NCI-H1417 (cell line): ENCODE measurements at regions not wholly inside any gene's neighbourhood (a gene's known extent, or its start where the extent isn't known, plus 50 kb on each side); places are given as distances from the start of the nearest gene placed in this dataset.
A peak's percentile ranks its signal among the peaks of the same experiment; 100 is the strongest.

Source experiments
- DNase-seq, 3 experiments: peaks; one replicate each; lab custom pipeline; 2025; lab: John Stamatoyannopoulos, UW

DNA sequence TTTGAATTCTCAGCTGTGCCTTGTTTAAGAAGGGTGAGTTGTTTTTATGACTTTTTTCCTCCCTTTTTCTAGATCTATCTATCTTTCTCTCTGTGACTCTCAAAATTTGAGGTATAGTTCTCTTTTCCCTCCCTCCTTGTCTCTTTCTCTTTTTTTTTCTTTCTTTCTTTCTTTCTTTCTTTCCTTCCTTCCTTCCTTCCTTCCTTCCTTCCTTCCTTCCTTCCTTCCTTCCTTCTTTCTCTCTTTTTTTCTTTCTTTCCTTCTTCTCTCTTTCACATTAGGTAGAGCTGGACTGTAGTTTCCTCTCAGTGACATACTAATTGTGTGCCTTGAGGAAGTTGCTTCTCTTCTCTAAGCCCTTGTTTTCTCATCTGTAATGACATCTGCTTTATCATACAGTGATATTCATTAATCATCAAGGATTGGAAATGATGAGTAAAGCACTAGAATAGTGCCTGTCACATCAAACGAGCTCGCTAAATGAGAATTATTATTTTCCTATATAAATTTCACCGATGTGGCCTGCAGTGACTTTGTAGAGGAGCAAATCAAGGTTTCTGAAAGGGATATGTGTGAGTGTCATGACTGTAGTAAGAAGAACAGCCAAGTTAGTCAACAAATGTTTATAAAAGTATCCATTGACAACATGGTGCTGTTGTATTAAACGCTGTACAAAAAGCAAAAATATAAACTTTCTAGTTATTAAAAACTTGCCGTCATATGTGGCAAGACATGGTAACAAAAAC, 78.9 kb upstream of the SLC38A2 start:
- no peak for DNase-seq

DNA sequence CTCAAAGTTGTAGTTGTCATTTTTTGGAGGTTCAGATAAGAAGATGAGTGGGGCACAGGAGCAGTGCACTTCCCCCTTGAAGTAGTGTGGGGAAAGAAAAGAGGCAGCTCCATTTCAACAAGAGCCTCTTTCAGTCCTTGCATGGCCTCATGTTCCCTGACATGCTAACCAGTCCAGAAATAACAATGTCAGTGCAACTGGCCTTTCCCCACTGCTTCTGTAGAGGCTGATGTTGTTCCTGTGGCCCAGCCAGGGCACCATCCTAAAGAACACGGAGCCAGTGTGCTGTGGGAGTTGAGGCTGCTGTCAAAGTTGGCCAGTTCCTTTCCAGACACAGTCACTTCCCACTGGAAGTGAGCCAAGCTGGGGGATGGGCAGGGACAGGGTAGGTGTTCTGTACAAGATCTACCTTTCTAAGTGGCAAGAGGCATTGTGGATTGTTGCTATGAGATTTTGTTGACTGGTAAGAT, 77.7 kb upstream of the SLC38A2 start:
- peak in 2 of 3 experiments; percentile 17 to 33 for DNase-seq

DNA sequence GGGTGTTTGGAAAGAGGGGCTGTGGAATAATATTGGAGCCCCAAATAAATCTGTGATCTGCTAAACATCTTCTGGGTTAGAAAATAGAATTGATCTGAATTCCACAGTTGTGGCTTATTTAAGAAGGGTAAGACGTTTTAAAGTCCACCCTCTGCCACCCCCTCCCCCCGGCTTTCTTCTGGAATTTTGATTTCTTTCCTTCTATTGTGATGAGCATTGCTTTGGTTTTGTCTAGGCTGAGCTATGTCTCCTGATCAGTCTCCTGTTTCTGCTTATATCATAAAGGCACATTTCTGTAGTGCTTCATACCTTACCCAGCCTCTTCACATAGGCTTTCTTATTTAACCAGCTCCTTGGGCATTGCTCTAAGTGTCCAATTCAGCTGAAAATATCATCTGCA, 77.3 kb upstream of the SLC38A2 start:
- DNase-seq: no peak

DNA sequence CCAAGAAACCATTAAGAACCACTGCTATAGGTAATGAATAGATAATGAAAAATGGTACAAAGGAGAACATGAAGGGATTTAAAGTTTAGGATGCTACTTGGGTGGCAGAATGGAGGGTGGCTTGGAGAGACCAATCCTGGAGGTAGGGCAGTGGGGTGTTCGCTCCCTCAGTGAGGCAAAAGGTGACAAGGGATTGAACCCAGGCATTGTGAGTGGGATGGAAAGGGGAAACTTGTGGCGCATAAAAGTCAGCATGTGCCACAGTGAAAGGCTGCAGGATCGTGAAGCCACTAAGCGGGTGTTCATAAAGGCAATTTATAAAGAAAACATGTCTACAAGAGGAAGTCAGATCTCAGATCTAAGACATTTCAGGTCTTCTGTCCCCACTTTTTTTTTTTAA, 76.7 kb upstream of the SLC38A2 start:
- DNase-seq: no peak

DNA sequence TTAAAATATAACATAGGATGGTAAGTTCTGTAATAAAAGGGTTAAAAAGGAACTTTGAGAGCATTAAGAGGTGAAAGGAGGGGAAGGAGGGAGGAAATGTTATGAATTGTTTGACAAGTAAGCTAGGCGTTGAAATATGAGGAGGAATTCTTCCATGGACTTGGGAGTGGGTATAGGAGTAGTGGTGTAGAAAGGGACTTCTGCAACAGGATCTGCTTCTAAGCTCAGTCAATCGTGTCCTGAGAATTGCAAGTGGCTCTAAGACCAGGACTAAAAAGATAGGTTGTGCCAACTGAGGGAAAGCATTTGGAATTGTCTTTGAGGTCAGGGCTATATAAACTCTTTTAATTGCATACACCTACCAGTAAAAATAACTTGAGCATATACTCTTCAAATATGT, 74.1 kb upstream of the SLC38A2 start:
- DNase-seq: peak in 1 of 3 experiments; percentile 80

DNA sequence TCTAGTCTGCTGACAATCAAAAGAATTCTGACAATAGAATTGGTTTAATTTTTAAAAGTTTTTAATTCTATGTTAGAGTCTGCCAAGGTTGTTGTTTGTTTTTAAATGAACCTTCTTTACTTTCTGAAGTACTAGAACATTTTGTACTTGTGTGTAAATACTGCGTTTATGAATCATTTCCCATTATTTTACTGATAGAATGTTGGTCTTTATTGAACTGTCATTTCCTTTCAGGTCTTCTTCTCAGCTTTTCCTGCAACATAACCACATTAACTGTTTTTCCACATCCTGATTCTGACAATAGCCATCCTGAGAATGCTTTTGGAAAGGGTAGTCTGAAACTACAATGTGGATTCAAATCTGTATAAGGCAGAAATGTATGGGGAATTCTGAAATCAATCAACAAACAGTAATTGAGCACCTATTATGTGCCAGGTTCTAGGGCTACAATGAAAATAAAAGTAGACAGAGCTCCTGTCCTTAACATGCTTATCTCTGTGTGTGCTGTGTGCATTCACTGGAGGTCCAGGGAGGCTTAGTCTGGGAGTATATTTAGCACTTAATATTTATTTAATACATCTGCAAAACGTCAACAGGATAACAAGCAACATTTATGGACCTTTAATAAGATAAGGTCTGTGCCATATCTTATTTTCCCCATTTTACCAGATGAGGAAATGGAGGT, 73.1 kb upstream of the SLC38A2 start:
- no peak for DNase-seq

DNA sequence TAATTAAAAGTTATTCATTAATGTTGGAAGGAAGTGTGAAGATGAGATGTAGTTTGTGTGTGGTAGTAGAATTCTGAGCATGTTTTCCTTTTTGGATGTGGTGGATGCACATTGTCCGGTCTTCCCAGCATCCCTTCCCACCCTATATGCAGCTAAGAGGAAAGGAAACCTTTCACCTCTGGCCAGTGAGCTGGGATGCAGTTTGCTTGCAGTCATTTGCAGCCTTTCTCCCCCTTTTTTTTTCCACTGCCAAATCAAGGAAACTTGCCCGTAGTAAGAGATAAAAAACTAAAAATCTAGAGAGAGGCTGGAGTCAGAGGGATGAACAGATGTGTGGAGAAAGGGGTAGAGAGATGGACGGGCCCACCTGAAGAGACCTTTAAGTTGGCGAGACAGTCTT, 72.5 kb upstream of the SLC38A2 start:
- DNase-seq: no peak

DNA sequence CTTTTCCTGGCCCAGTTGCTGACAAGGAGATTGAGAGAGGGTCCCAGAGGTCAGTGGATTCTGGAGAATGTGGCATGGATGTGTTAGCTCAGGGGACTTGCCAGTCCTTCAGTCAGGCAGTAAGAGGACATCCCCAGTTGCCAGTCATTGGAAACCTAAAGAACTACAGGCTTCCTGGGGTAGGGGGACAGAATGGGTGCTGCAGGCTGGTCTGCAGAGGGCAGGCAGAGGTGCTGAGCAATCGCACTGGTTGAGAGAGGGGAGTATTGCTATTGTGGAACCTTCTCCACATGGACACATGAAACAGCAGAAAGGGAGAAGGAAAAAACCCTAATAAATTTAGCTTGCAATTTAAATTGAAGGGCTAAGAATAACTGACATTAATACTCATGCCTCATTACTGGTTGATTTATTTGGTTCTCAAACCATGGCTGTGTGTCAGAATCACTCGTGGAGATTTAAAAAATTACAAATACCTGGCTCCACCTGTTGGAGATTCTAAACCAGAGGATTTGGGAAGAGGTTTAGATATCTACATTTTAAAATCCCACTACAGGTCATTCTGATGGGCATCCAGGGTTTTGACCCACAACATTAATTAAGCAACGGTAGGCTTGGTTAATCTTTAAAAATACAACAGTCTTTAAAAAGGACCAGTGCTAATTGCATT, 71.2 kb upstream of the SLC38A2 start:
- no peak for DNase-seq

DNA sequence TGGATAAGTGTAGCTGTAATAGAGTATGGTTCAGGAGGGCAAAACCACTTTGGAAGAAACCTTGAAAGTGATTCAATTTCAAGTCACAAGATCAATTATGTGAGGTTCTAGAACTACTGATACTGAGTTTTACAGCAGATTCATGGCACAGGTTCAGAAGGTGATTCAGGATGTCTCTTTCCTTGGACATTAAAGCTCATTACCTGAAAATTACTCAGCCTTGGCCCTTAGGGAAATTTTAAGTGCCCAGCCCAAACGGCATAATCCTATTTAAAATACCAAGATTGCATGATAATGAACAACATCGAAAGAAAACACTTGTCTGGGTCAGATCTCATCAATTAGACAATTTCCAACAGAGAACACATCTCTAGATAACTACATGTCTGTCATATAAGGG, 70.2 kb upstream of the SLC38A2 start:
- no peak for DNase-seq

DNA sequence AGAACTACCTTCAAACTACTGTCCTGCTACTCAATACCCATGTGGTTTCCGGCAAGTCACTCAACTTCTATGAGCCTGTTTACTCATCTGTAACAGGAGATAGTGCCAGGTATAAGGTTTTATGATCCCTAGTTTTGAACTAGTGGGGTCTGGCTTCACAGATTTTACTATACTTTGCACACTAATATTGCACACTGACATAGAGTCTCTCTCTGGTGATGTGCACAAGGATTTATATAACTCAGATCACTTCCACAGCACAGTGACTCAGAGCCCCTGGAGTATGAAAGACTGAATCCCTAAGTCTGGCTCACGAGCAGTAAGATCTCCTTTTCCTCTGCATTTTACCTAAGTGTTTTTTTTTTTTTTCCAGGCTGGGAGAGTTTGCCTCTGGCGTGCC, 69.7 kb upstream of the SLC38A2 start:
- no peak for DNase-seq

DNA sequence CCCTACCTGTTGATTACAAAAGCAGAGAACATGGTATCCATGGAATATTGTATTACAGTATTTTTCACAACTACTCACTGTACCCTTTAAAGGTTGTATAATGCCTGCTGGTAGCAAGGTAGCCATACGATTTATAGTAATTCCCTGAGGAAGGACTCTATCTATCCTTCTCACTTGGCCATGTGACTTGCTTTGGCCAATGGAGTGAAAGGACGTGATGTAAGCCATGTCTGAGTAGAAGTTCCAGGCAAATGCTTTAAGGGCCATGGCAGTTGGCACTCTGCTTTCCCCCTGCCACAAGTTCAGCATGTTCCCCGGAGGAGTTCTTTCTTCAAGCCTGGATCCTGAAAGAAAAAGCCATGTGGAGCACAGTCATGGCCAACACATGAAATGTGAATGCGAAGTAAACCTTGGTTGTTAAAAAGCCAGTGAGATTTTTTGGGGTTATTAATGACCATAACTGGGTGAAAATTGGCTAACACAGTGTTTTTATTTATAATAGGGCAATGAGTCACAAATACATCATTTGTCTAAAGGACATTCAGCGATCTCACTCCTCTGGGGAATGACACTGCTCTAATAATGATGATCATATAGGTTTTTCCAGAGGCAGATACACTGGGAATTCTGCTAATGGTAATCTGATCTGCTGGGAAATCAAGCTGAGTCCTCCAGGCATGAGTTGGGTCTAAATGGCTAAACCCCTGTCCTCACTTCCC, 67.4 kb upstream of the SLC38A2 start:
- no peak for DNase-seq

DNA sequence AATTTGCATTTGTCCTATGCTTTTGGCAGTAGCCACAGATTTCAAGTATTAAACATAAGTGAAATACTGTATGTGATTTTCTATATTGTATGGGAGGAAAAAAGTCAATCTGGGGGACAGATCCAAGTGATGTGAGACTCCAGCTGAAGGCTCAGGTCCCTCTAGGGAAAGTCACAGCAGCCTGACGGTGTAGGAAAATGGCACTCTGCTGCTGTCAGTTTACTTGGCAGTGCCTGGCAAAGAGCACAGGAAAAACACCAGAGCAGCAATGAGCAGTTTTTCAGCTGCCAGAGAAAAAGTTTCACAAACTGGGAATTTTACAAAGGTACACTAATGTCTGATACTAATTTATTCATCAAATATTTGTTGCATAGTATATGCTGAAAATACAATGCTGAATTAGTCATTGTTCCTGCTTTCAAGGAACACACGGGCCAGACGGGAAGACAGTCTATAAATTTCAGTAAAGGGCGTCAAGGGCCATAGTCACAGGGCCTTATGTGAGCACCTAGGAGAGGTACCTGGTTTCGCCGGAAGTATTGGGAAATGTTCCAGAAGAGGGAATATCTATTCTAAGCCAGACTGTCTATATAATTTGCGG, 66.2 kb upstream of the SLC38A2 start:
- no peak for DNase-seq

DNA sequence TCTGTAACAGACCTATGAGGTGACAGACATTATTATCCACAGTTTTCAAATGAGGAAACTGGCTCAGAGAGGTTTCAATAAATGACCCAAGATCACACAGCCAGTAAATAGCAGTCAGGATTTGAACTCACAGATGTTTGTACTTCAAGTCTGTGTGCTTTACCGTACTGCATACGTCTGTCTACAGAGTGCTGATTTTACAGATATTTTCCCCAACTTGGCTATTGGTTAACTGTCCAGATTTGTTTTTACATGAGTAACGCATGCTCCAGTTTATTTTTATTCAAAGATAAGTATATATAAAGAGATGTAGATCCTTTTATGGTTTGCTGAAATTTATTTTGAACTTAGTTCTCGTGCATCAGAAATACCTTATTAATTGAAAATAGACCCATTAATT, 65.7 kb upstream of the SLC38A2 start:
- no peak for DNase-seq

DNA sequence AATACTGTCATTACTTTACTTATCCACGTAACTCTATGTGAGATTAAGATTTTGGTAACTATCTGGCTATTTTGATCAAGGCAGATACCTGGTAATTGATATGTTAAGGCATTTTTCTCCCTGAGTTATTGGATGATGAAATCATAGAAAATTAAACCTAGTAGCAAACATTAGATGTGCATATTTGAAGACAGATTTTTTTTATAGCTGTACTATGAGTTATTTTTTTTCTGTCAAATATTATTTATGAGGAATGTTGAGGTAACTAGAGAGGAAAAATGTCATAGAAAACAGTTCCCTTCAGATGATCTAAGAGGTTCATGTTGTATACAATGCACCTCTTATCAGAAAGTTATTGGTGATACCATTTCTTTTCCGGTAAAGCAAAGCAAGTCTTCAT, 64.9 kb upstream of the SLC38A2 start:
- DNase-seq: no peak

DNA sequence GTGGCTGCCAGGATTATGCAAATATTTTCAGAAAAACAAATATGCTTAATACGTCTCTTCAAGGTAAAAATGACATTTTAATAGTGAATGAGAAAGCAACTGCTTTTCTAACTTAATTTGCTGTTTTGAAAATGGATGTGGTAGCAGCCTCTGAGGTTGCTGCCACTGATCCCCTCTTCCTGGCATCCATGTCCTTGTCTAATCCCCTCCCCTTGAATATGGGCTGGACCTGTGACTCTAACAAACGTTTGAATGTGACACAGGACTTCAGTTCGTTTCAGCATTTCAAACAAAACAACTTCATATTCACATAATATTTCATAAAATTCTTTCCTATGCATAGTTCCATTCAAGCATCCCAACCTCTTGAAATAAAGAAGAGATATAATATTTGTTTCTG, 64.2 kb upstream of the SLC38A2 start:
- DNase-seq: no peak

DNA sequence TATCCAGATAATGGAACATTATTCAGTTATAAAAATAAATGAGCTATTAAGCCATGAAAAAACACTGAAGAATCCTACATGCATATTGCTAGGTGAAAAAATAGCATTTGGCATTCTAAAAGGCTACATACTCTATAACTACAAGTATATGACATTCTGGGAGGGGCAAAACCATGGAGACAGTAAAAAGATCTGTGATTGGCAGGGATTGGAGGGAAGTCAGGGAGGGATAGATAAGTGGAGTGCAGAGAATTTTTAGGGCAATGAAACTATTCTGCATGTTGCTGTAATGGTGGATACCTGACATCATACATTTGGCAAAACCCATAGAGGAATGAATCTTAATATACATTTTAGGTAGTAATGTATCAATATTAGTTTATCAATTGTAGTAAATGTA, 63.1 kb upstream of the SLC38A2 start:
- DNase-seq: no peak

DNA sequence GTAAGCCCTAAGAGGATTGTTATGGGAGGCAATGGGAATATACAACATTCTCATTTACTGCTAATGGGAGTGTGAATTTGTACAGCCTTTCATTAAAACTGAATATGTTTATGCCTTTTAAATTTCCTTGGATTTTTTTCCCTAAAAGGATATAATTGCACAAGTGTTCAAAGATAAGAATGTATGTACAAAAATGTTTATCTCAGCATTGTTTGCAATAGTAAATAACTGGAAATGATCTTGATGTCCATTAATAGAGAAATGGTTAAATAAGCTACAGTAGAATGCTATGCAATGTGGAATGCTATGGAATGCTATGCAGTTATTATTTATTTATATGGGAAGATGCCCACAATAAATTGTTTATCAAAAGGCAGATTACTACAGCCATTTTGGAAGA, 62.5 kb upstream of the SLC38A2 start:
- no peak for DNase-seq

DNA sequence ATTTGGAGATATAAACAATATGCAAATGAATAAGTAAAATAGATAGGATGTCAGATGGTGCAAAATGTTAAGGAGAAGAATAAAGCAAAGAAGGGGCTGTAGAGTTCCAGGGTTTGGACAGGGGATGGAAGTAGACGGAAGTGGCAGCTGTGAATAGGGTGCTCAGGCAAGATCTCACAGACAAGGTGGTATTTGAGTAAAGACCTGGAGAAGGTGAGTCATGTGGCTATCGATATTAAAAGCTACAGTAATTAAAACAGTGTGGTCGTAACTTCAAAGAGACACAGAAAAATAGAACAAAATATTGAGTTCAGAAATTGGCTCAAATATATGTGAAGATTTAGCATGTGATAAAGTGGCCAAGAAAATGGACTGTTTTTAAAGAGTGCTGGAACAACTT, 61.3 kb upstream of the SLC38A2 start:
- DNase-seq: no peak

DNA sequence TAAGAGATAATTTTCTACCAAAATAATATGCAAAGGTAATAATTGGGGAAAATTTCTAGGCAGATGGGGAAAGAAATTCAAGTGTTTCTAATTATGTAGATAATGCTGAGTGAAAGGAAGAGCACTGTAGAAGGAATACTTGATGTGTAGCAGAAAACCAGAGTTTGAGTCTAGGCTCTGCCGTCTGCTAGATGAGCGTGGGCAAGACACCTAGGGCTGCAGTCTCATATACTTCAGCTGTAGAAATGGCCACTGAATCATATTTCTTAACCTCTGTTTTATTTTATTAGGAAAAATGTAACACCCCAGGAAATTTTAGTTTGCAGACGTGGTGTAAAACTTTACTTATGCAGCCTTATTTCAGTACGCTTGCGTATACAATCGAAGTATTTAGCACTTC, 59.8 kb upstream of the SLC38A2 start:
- DNase-seq: no peak

DNA sequence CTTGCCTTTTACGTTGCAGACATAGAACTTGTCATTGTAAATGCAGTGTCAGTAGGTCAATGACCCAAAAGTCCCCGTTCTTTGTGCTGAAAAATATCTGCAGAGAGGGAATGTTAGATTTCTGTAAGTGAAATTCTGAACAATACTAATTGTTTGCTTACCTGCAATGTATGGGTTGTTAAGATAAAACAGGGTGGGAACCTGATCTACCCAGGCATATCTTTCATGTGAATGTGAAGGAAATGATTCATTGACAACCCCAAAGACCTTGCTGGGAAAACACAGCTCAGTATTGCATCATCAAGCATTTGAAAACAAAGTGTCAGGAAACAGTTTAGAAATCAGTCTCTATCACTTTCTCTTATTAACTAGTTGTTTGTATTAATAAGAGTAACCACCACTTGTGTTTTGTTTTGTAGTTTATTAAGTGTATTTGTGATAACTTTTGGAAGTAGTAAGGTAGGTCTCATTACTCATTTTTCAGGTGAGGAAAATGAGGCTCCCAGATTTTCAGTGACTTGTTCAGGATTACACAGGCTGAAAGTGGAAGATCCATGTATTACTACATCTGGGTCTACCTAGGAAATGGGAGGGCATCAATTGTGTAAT, 57.9 kb upstream of the SLC38A2 start:
- DNase-seq: peak in 1 of 3 experiments; percentile 41
